ENCODE measurements at regions not wholly inside any gene's neighbourhood (a gene's known extent, or its start where the extent isn't known, plus 50 kb on each side); places are given as distances from the start of the nearest gene placed in this dataset.
"Not testable (repeated sequence)": the region's sequence is repeated elsewhere in the genome, so short reads cannot be mapped to it uniquely, and the experiment has no call there.

GRCh38 chr16:29253066-29253590 lies 153.4 kb downstream of the NPIPB11 start:
- TF ChIP-seq POLR2A (IDR thresholded peaks at IDR 0.05; ENCODE audit: low read length); GATA1 (IDR thresholded peaks at IDR 0.05; ENCODE audit: low read depth, low read length): not testable (repeated sequence)
